Eye (tissue), 1 donor: ENCODE measurements at regions not wholly inside any gene's neighbourhood (a gene's known extent, or its start where the extent isn't known, plus 50 kb on each side); places are given as distances from the start of the nearest gene placed in this dataset.
"Not testable (repeated sequence)": the region's sequence is repeated elsewhere in the genome, so short reads cannot be mapped to it uniquely, and the experiment has no call there.

Source experiments
- DNase-seq: peaks from one replicate; pipeline ENCODE4 v3.0.0-alpha.2; 2015

GRCh38 chr2:200177971-200178911, 128.3 kb upstream of the SPATS2L start:
- DNase-seq = peak; percentile 54

- DNase-seq = no peak
Measured at GRCh38 chr2:200179151-200179550, 127.3 kb upstream of the SPATS2L start.

- no peak for DNase-seq
Measured at GRCh38 chr2:200180943-200181342, 125.5 kb upstream of the SPATS2L start.

GRCh38 chr2:200181755-200182154, 124.7 kb upstream of the SPATS2L start:
- DNase-seq = no peak

- DNase-seq = peak; percentile 39
Measured at GRCh38 chr2:200184748-200185627, 121.5 kb upstream of the SPATS2L start.

- DNase-seq = no peak
Measured at GRCh38 chr2:200185628-200186000, 120.9 kb upstream of the SPATS2L start.

- DNase-seq = no peak
Measured at GRCh38 chr2:200186002-200186401, 120.5 kb upstream of the SPATS2L start.

- no peak for DNase-seq
Measured at GRCh38 chr2:200188876-200189275, 117.6 kb upstream of the SPATS2L start.

- no peak for DNase-seq
Measured at GRCh38 chr2:200189964-200190363, 116.5 kb upstream of the SPATS2L start.

- no peak for DNase-seq
Measured at GRCh38 chr2:200193331-200193730, 113.2 kb upstream of the SPATS2L start.

GRCh38 chr2:200193791-200194190, 112.7 kb upstream of the SPATS2L start:
- DNase-seq = no peak

GRCh38 chr2:200194746-200195145, 111.7 kb upstream of the SPATS2L start:
- DNase-seq = no peak

- DNase-seq = no peak
Measured at GRCh38 chr2:200199005-200199404, 107.5 kb upstream of the SPATS2L start.

- DNase-seq = no peak
Measured at GRCh38 chr2:200199576-200200263, 106.8 kb upstream of the SPATS2L start.

GRCh38 chr2:200201839-200202238, 104.7 kb upstream of the SPATS2L start:
- DNase-seq = not testable (repeated sequence)

GRCh38 chr2:200203381-200203827, 103.1 kb upstream of the SPATS2L start:
- no peak for DNase-seq

GRCh38 chr2:200208041-200208440, 98.5 kb upstream of the SPATS2L start:
- no peak for DNase-seq

- DNase-seq = no peak
Measured at GRCh38 chr2:200209030-200209429, 97.5 kb upstream of the SPATS2L start.

- DNase-seq = no peak
Measured at GRCh38 chr2:200211643-200212042, 94.8 kb upstream of the SPATS2L start.

GRCh38 chr2:200212862-200213425, 93.5 kb upstream of the SPATS2L start:
- DNase-seq = no peak

- no peak for DNase-seq
Measured at GRCh38 chr2:200216310-200216709, 90.2 kb upstream of the SPATS2L start.

GRCh38 chr2:200217320-200217719, 89.2 kb upstream of the SPATS2L start:
- DNase-seq = no peak

- no peak for DNase-seq
Measured at GRCh38 chr2:200218645-200219044, 87.8 kb upstream of the SPATS2L start.
